HG03060 (cell line): ENCODE measurements at regions not wholly inside any gene's neighbourhood (a gene's known extent, or its start where the extent isn't known, plus 50 kb on each side); places are given as distances from the start of the nearest gene placed in this dataset.

Source experiments
- ATAC-seq: cut with Tn5 transposase; IDR thresholded peaks from one replicate; pipeline ENCODE4 v1.9.1; 2021; ENCODE audit warnings: low read depth, moderate number of reproducible peaks; ENCODE audit not compliant: unreplicated experiment

- no peak for ATAC-seq
Measured at GRCh38 chr11:80519596-80520506, 1079.0 kb upstream of the TENM4 start.

DNA sequence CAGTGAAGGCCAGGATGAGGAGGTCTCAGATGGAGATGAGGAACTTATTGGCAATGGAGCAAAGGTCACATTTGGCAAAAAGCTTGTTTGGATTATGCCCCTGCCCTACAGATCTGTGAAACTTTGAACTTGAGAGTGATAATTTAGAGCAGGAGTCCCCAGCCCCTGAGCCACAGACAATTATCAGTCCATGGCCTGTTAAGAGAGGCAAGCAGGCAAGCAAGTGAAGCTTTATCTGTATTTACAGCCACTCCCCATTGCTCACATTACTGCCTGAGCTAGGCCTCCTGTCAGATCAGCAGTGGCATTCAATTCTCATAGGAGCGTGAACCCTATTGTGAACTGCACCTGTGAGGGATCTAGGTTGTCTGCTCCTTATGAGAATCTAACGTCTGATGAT is 1076.9 kb upstream of the TENM4 start:
- ATAC-seq = no peak

- no peak for ATAC-seq
Measured at GRCh38 chr11:80515097-80515496, 1074.3 kb upstream of the TENM4 start.

- ATAC-seq = no peak
Measured at GRCh38 chr11:80512491-80512890, 1071.7 kb upstream of the TENM4 start.

DNA sequence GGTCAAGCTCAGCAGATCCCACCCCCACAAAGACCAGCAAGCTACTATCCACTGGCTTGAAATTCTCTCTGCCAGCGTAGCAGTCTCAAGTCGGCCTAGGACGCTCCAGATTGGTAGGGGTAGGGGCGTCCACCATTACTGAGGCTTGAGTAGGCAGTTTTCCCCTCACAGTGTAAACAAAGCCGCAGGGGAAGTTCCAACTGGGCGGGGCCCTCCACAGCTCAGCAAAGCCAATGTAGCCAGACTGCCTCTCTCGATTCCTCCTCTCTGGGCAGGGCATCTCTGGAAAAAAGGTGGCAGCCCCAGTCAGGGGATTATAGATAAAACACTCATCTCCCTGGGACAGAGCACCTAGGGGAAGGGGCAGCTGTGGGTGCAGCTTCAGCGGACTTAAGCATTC is 1064.9 kb upstream of the TENM4 start:
- ATAC-seq = no peak

DNA sequence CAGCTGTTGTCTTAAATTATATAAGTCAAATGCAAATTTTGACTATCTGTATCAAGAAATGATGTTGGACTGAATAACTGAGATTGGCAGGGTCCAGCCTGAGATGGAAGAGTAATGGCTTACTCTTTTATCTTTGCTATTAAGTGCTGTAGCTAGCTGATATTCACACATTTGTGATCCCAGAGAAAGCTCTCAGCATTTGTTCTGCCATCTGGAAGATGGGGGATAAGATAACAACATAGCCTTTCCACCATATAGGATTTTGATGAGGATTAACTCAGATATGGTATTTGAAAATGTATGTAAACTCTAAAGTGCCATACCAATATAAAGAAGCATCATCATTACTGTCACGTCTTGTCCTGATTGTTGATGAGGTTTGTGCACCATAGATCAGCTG is 1063.2 kb upstream of the TENM4 start:
- no peak for ATAC-seq

- no peak for ATAC-seq
Measured at GRCh38 chr11:80502511-80502910, 1061.7 kb upstream of the TENM4 start.

DNA sequence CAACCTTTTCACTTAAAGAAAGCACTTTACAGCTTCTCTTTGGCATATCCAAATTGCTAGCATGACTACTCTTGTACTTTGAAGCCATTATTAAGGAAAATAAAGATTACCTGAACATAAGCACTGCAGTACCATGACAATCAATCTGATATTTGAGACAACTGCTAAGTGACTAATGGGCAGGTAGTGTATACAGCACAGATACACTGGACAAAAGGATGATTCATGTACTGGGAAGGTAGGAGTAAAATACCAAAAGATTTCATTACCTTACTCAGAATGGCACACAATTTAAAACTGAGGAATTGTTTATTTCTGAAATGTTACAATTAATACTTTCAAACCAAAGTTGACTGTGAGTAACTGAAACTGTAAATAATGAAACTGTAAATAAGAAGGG is 1054.3 kb upstream of the TENM4 start:
- ATAC-seq = no peak

DNA sequence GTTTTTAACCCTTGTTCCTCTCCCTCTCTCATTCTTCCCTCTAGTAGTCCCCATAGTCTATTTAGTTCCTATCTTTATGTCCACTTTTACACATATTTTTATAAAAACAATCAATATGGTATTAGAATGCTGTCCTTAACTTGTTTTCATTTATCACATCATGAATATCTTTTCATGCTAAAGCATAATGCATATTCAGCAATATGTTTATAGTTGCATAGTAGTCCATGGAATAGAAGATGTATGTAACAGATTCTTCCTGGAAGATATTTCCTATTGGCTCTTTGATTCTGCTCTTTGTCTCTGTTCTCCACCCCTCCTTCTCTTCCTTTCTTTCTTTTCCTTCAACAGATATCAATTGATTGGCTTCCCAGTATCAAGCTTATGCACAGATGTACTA is 1047.1 kb upstream of the TENM4 start:
- ATAC-seq = no peak

DNA sequence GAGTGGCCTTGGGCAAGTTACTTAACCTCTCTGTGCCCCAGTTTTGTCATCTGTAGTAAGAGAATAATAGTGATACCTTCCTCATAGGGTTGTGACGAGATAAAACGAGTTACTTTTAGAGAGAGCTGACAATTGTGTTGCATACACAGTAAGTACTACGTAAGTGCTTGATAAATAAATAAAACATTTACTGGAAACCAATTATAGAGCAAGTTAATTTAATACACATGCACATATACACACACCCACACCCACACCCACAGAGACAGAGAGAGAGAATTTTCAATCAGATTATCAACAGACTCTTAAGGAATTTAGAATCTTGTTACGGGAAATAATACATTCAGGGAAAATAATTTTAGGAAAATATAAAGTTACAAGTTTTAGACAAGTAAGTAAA is 1045.8 kb upstream of the TENM4 start:
- no peak for ATAC-seq

- ATAC-seq = no peak
Measured at GRCh38 chr11:80477178-80477577, 1036.3 kb upstream of the TENM4 start.

- ATAC-seq = no peak
Measured at GRCh38 chr11:80473562-80473961, 1032.7 kb upstream of the TENM4 start.

DNA sequence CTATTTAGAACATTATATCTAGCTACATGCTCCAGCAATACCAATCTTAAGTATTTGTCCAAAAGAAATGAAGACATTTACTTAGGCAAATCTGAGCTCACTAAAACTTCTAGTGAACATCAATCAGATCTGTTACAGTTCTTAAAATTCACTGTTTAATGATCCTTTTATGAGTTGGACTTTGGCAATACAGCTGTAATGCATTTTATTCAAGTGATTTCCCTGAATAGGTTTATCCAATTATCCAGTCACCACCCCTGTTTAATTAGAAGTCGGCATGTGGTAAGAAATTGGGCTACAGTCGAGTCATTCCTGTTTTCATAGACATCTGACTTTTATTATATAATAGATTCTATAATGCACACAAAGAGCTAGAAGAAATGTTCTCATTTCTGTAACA is 1029.0 kb upstream of the TENM4 start:
- ATAC-seq = no peak

DNA sequence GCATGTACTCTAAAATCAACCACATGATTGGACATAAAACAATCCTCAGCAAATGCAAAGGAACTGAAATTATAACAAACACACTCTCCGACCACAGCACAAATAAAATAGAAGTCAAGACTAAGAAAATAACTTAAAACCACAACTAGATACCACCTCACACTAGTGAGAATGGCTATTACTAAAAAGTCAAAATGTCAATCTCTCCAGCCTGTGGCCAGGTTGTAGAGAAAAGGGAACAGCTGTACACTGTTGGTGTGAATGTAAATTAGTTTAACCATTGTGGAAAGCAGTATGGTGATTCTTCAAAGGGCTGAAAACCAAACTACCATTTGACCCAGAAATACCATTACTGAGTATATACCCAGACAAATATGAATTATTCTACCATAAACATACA is 1025.7 kb upstream of the TENM4 start:
- ATAC-seq = no peak

DNA sequence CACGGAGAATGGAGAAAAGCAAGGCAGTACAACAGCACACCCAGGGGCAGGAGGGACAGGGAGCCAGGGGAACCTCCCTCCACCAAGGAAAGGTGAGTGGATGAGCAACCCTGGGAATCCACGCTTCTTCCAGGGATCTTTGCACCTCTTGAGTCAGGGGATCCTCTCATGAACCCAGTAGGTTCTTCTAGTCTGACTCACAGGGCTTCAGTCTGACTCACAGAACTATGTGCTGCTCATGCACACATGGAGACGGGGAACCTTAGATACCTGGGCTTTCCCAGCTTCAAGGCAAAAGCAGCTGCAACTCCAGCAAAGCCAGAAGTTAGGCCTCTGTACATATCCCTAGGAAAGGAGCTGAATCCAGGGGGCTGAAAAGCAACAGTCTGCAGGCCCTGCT is 1021.4 kb upstream of the TENM4 start:
- ATAC-seq = no peak

- ATAC-seq = no peak
Measured at GRCh38 chr11:80458376-80458775, 1017.5 kb upstream of the TENM4 start.

- no peak for ATAC-seq
Measured at GRCh38 chr11:80457823-80458222, 1017.0 kb upstream of the TENM4 start.

DNA sequence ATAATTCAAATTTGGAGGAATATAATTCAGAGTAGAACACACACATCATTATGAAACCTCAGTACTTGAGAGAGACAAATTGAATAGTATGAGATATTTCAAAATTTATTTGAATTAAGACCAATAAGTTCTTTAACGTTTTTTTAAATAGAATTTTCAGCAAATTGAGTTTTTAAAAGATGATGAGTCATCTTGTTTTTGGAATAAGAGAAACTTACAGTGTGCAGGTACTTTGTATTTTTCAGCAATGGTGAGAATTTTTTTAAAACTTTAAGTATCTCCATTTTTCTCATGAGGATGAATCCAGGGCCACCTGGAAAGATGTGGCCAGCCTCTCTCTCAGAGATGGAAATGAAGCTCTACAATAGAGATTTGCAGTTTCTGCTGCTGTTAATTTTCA is 1015.0 kb upstream of the TENM4 start:
- no peak for ATAC-seq

GRCh38 chr11:80451105-80451504 is 1010.3 kb upstream of the TENM4 start:
- ATAC-seq = no peak

GRCh38 chr11:80448709-80449108 is 1007.9 kb upstream of the TENM4 start:
- ATAC-seq = no peak

DNA sequence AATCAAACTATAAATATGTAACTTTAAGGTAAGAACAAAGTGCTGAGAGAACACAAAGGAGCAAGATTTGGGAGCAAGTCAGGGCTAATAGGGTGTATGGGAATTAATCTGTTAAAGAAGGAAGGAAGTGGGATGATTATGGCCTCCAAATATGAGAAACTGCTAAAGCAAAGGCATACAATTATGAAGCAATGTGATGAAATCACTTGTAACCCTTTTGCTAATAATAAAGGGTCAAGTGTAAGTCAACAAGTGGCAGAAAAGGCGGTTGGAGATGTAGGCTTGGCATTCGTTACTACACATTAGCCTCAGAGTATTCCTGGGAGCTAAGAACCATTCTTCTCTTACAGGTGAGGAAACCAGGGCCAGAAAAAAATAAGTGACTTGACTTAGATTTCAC is 1002.3 kb upstream of the TENM4 start:
- no peak for ATAC-seq

DNA sequence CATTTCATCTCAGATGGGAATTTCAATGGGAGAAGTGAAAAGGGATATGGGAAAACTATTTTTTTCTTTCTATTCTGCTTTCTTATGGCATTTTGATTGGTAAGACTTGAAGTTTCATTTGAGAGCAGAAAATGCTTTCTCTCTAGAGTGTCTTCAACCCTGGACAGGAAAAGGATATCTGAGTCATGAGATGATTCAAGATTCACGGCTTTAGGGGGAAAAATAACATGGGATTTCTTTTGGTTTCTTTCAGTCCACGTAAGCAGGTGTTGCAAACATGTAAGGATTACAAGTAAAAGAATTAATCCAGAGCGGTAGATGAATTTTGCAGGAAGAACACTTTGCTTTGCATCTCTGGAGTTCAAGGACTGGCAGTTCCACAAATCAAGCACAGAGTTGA is 1001.0 kb upstream of the TENM4 start:
- no peak for ATAC-seq

DNA sequence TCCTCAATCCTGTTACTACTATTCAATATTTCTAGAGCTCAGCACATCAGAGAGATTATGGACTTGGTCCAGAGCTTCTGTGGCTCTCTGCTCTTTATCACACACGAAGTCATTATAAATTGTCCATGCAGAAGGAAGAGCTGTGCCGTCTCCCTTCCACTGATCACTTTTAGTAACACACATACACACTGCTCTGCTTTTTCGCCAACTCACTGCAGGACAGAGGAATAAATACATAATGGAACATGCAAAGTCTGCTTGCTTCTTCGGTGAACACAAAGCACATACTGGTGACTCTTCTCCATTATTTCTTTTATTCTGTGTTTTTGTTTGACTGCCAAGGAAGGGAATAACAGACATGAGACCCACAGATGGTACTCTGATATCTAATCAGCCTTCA is 1000.0 kb upstream of the TENM4 start:
- no peak for ATAC-seq
